ENCODE measurements at regions not wholly inside any gene's neighbourhood (a gene's known extent, or its start where the extent isn't known, plus 50 kb on each side); places are given as distances from the start of the nearest gene placed in this dataset.

- Mint-ChIP-seq H3K4me3 (no peak overlapping the region), H3K36me3 (peaks cover 0 to 4% (median 0%) of the 10 kb centered on the region in 3 donors), H3K4me1 (no peaks in the 10 kb centered on the region), H3K9me3 (peaks cover 7 to 60% (median 28%) of the 10 kb centered on the region in 9 donors), H3K27ac (no peak overlapping the region), H3K27me3 (no peaks in the 10 kb centered on the region)
- no peak for DNase-seq
- POLR2A ChIA-PET, result no interaction called here
- no peak for ATAC-seq
Measured at GRCh38 chr6:115393821-115394220, 666.9 kb downstream of the FRK start.

GRCh38 chr6:115370202-115370601, 690.5 kb downstream of the FRK start:
- no peak for ATAC-seq
- H3K4me3 Mint-ChIP-seq, result no peak overlapping the region
- no peak for DNase-seq
- no peaks in the 10 kb centered on the region for H3K27me3 Mint-ChIP-seq
- H3K9me3 Mint-ChIP-seq, result peaks cover 3 to 33% (median 11%) of the 10 kb centered on the region in 9 donors
- POLR2A ChIA-PET, result no interaction called here
- no peak overlapping the region for H3K27ac Mint-ChIP-seq
- H3K4me1 Mint-ChIP-seq, result no peaks in the 10 kb centered on the region
- H3K36me3 Mint-ChIP-seq, result no peaks in the 10 kb centered on the region

- H3K4me3 Mint-ChIP-seq, result no peak overlapping the region
- peaks cover 4 to 30% (median 10%) of the 10 kb centered on the region in 9 donors for H3K9me3 Mint-ChIP-seq
- no peak for DNase-seq
- POLR2A ChIA-PET, result no interaction called here
- H3K27me3 Mint-ChIP-seq, result no peaks in the 10 kb centered on the region
- H3K36me3 Mint-ChIP-seq, result peaks cover 0 to 5% (median 0%) of the 10 kb centered on the region in 3 donors
- no peak overlapping the region for H3K27ac Mint-ChIP-seq
- no peak for ATAC-seq
- no peaks in the 10 kb centered on the region for H3K4me1 Mint-ChIP-seq
Measured at GRCh38 chr6:115365783-115366182, 694.9 kb downstream of the FRK start.

GRCh38 chr6:115363379-115363778, 697.3 kb downstream of the FRK start:
- Mint-ChIP-seq H3K4me3 (no peak overlapping the region), H3K27ac (no peak overlapping the region), H3K4me1 (no peaks in the 10 kb centered on the region), H3K36me3 (peaks cover 0 to 5% (median 0%) of the 10 kb centered on the region in 3 donors), H3K27me3 (no peaks in the 10 kb centered on the region), H3K9me3 (peaks cover 3 to 28% (median 11%) of the 10 kb centered on the region in 9 donors)
- ATAC-seq, result no peak
- no peak for DNase-seq
- POLR2A ChIA-PET, result no interaction called here

GRCh38 chr6:115362234-115362633, 698.5 kb downstream of the FRK start:
- Mint-ChIP-seq H3K4me3 (no peak overlapping the region), H3K27ac (no peak overlapping the region), H3K4me1 (no peaks in the 10 kb centered on the region), H3K27me3 (no peaks in the 10 kb centered on the region), H3K9me3 (peaks cover 3 to 19% (median 11%) of the 10 kb centered on the region in 9 donors), H3K36me3 (peaks cover 0 to 5% (median 0%) of the 10 kb centered on the region in 3 donors)
- POLR2A ChIA-PET, result no interaction called here
- DNase-seq (no peak), ATAC-seq (no peak)

GRCh38 chr6:115360602-115361325, 699.9 kb downstream of the FRK start:
- POLR2A ChIA-PET, result no interaction called here
- Mint-ChIP-seq H3K4me3 (no peak overlapping the region), H3K36me3 (peaks cover 0 to 5% (median 0%) of the 10 kb centered on the region in 3 donors), H3K4me1 (no peaks in the 10 kb centered on the region), H3K27ac (no peak overlapping the region), H3K27me3 (no peaks in the 10 kb centered on the region), H3K9me3 (peaks cover 3 to 17% (median 10%) of the 10 kb centered on the region in 9 donors)
- no peak for DNase-seq
- ATAC-seq, result no peak

- DNase-seq (no peak), ATAC-seq (no peak)
- H3K9me3 Mint-ChIP-seq, result peaks cover 2 to 23% (median 9%) of the 10 kb centered on the region in 9 donors
- H3K4me3 Mint-ChIP-seq, result no peak overlapping the region
- H3K4me1 Mint-ChIP-seq, result no peaks in the 10 kb centered on the region
- H3K27me3 Mint-ChIP-seq, result no peaks in the 10 kb centered on the region
- POLR2A ChIA-PET, result no interaction called here
- H3K36me3 Mint-ChIP-seq, result no peaks in the 10 kb centered on the region
- H3K27ac Mint-ChIP-seq, result no peak overlapping the region
Measured at GRCh38 chr6:115358616-115359015, 702.1 kb downstream of the FRK start.

- DNase-seq (no peak), ATAC-seq (no peak)
- no peaks in the 10 kb centered on the region for H3K27me3 Mint-ChIP-seq
- no peaks in the 10 kb centered on the region for H3K4me1 Mint-ChIP-seq
- no peak overlapping the region for H3K4me3 Mint-ChIP-seq
- no peaks in the 10 kb centered on the region for H3K36me3 Mint-ChIP-seq
- POLR2A ChIA-PET, result no interaction called here
- H3K27ac Mint-ChIP-seq, result no peak overlapping the region
- peaks cover 0 to 23% (median 9%) of the 10 kb centered on the region in 9 donors for H3K9me3 Mint-ChIP-seq
Measured at GRCh38 chr6:115356371-115356770, 704.3 kb downstream of the FRK start.

GRCh38 chr6:115323001-115323400, 737.7 kb downstream of the FRK start:
- Mint-ChIP-seq H3K4me1 (no peaks in the 10 kb centered on the region), H3K4me3 (no peak overlapping the region), H3K27me3 (no peaks in the 10 kb centered on the region), H3K36me3 (no peaks in the 10 kb centered on the region), H3K27ac (no peak overlapping the region), H3K9me3 (peaks cover 0 to 10% (median 0%) of the 10 kb centered on the region in 9 donors)
- ATAC-seq, result no peak
- POLR2A ChIA-PET, result no interaction called here
- no peak for DNase-seq

- Mint-ChIP-seq H3K4me1 (no peaks in the 10 kb centered on the region), H3K36me3 (no peaks in the 10 kb centered on the region)
Measured at GRCh38 chr6:115319823-115320222, 740.9 kb downstream of the FRK start.

GRCh38 chr6:115310156-115310555, 750.5 kb downstream of the FRK start:
- Mint-ChIP-seq H3K27ac (no peak overlapping the region), H3K27me3 (no peaks in the 10 kb centered on the region), H3K4me1 (no peaks in the 10 kb centered on the region), H3K36me3 (peaks cover 0 to 9% (median 0%) of the 10 kb centered on the region in 3 donors), H3K9me3 (peaks cover 2 to 41% (median 24%) of the 10 kb centered on the region in 9 donors), H3K4me3 (no peak overlapping the region)
- DNase-seq (no peak), ATAC-seq (no peak)
- POLR2A ChIA-PET, result no interaction called here

More at GRCh38 chr6:115319823-115320222, 740.9 kb downstream of the FRK start:
- H3K9me3 Mint-ChIP-seq, result peaks cover 0 to 3% (median 0%) of the 10 kb centered on the region in 9 donors
- no peak for ATAC-seq
- no peak overlapping the region for H3K27ac Mint-ChIP-seq
- H3K4me3 Mint-ChIP-seq, result no peak overlapping the region
- POLR2A ChIA-PET, result no interaction called here
- DNase-seq, result no peak
- no peaks in the 10 kb centered on the region for H3K27me3 Mint-ChIP-seq

GRCh38 chr6:115302731-115303130, 758.0 kb downstream of the FRK start:
- H3K27ac Mint-ChIP-seq, result no peak overlapping the region

GRCh38 chr6:115287467-115287866, 773.2 kb downstream of the FRK start:
- no peaks in the 10 kb centered on the region for H3K36me3 Mint-ChIP-seq
- no peaks in the 10 kb centered on the region for H3K4me1 Mint-ChIP-seq
- H3K9me3 Mint-ChIP-seq, result peaks cover 0 to 21% (median 3%) of the 10 kb centered on the region in 9 donors
- no peak overlapping the region for H3K27ac Mint-ChIP-seq
- ATAC-seq, result no peak
- no peak for DNase-seq
- POLR2A ChIA-PET, result no interaction called here
- no peak overlapping the region for H3K4me3 Mint-ChIP-seq
- H3K27me3 Mint-ChIP-seq, result no peaks in the 10 kb centered on the region

More at GRCh38 chr6:115302731-115303130, 758.0 kb downstream of the FRK start:
- Mint-ChIP-seq H3K4me1 (no peaks in the 10 kb centered on the region), H3K9me3 (peaks cover 0 to 23% (median 10%) of the 10 kb centered on the region in 9 donors), H3K4me3 (no peak overlapping the region), H3K27me3 (no peaks in the 10 kb centered on the region), H3K36me3 (peaks cover 0 to 4% (median 0%) of the 10 kb centered on the region in 3 donors)
- POLR2A ChIA-PET, result no interaction called here
- DNase-seq (no peak), ATAC-seq (no peak)
